NB4 (cell line): ENCODE measurements at regions not wholly inside any gene's neighbourhood (a gene's known extent, or its start where the extent isn't known, plus 50 kb on each side); places are given as distances from the start of the nearest gene placed in this dataset.

Experiments used
- DNase-seq: peaks from one replicate; pipeline ENCODE4 v3.0.0; 2010; ENCODE audit warnings: low read depth
- H3K4me3 ChIP-seq: one replicate; pipeline ENCODE4 v1.5.1; 2011; ENCODE audit warnings: mild to moderate bottlenecking, low read depth, low read length, moderate library complexity
- MYC ChIP-seq: IDR thresholded peaks from 2 replicates; pipeline ENCODE4 v1.6.1; 2011; ENCODE audit warnings: low read depth, low read length
- POLR2A ChIP-seq: IDR thresholded peaks from 2 replicates; pipeline ENCODE4 v1.6.1; 2011; ENCODE audit warnings: mild to moderate bottlenecking; ENCODE audit not compliant: insufficient read length; ENCODE audit errors: extremely low read depth
- TF ChIP-seq, protein P1 (sequence below): IDR thresholded peaks from 2 replicates; pipeline ENCODE4 v1.6.1; 2011; ENCODE audit warnings: low read depth, low read length
- TF ChIP-seq, protein P2 (sequence below): IDR thresholded peaks from one replicate; pipeline ENCODE4 v1.5.1; 2012; ENCODE audit warnings: low read depth, low read length

DNA sequence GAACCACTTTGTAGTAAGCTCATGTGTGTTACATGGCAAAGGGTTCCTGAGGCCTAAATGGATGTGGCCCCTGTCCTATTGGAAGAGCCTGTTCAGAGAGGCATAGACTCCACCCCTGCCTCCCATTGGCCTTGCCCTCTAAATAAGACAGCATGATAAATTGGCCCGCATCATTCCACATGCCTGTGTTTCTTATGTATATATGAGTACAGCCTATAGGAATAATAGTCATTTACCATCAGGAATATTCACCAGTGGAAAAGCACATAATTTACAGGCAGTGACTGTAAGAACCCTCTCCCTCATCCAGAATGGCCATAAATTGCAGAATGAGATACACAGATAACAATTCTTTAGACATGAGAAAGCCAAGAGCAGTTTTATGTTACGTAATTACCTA lies 519.5 kb upstream of the DAB1 start:
- no peak for DNase-seq
- no peak for TF ChIP-seq POLR2A
- TF ChIP-seq, protein P1, sequence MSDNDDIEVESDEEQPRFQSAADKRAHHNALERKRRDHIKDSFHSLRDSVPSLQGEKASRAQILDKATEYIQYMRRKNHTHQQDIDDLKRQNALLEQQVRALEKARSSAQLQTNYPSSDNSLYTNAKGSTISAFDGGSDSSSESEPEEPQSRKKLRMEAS, result no peak
- TF ChIP-seq, protein P2, sequence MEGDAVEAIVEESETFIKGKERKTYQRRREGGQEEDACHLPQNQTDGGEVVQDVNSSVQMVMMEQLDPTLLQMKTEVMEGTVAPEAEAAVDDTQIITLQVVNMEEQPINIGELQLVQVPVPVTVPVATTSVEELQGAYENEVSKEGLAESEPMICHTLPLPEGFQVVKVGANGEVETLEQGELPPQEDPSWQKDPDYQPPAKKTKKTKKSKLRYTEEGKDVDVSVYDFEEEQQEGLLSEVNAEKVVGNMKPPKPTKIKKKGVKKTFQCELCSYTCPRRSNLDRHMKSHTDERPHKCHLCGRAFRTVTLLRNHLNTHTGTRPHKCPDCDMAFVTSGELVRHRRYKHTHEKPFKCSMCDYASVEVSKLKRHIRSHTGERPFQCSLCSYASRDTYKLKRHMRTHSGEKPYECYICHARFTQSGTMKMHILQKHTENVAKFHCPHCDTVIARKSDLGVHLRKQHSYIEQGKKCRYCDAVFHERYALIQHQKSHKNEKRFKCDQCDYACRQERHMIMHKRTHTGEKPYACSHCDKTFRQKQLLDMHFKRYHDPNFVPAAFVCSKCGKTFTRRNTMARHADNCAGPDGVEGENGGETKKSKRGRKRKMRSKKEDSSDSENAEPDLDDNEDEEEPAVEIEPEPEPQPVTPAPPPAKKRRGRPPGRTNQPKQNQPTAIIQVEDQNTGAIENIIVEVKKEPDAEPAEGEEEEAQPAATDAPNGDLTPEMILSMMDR, result no peak
- TF ChIP-seq MYC, result no peak

DNA sequence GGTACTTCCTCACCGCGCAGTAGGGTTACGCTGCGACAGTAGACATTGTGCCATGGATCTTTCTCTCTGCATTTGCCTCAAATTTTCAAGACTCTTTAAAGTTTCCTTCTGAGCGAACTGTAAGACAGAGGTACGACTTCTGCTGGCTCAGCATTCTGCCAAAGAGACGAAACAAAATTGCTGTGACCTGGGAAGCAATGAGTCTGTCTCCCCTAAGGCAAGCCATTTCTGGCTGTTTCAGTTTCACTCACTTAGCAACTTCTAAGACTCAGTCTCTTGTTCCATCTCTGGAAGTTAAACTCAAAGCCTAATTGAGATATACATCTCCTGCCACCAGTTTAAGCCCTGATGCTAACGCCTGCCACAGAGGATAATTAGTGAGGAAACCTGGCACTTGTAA lies 510.9 kb upstream of the DAB1 start:
- no peak overlapping the region for H3K4me3 ChIP-seq
- no peak for DNase-seq
- TF ChIP-seq, protein P2, result no peak
- no peak for TF ChIP-seq MYC
- TF ChIP-seq, protein P1, result no peak
- TF ChIP-seq POLR2A, result no peak

More for the DNA sequence above, 519.5 kb upstream of the DAB1 start:
- H3K4me3 ChIP-seq, result no peak overlapping the region

DNA sequence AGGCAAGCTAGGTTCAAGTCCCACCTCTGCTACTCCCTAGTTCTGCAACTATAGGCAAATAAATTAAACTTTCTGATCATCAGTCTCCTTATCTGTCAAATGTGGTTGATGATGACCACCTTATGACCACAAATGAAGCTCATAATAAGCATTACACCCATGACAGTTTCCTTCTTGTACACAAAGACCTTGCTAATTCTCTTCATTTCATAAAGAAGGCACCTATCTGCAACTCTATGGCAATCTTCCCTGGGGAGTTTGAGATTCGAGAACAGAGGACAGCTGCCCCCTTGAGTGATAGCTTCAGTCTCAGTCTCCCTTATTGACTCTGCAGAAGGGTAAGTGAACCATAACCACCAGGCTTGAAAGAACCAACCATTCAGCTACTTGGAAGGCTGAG lies 503.1 kb upstream of the DAB1 start:
- no peak for TF ChIP-seq POLR2A
- TF ChIP-seq MYC, result no peak
- TF ChIP-seq, protein P1, result no peak
- TF ChIP-seq, protein P2, result no peak
- no peak for DNase-seq
- H3K4me3 ChIP-seq, result no peak overlapping the region

DNA sequence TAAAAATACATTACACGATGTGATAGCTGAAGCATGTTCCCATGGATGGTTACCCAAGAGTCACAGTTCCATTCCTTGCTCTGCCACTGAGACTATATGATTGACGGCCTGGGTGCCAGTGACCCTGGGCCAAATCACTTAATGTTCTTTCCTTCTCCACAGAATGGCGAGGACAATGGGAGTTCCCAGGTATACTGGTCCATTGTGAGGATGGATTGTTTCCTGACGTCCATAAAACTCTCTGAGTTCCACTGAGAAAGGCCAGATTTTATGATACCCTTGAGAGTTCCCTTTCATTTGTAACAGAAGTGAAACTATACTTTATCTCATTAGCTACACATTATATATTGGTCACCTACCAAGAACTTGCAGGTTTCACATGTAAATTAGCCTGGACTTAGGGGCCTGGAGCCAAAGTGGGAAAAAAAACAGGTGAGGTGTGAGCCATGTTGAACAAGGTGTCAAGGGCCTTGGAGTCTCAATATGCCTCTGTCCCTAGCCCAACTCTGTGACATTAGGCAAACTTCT lies 502.2 kb upstream of the DAB1 start:
- no peak overlapping the region for H3K4me3 ChIP-seq
- DNase-seq, result no peak
- TF ChIP-seq, protein P1, result no peak
- TF ChIP-seq MYC, result no peak
- TF ChIP-seq, protein P2, result no peak
- TF ChIP-seq POLR2A, result no peak

DNA sequence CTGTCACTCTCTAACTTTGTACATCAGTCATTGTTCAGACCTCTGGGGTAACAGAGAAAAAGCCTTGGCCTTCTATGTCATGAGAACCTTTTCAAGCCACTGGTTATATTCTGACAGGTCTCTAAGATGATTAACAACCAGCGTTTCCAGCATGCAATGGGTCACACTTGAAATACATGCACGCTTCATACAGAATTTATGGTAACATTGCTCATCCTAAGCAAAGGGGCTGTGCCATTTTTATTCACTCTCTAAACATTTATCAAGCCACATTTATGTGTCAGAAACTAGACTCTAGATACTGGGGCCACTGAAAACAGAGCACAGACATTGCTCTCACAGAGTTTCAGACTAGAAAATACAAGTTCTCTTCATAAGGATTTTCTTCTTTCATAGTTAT lies 501.4 kb upstream of the DAB1 start:
- no peak for DNase-seq
- H3K4me3 ChIP-seq, result no peak overlapping the region
- TF ChIP-seq, protein P1, result no peak
- TF ChIP-seq, protein P2, result no peak
- TF ChIP-seq MYC (no peak), POLR2A (no peak)

DNA sequence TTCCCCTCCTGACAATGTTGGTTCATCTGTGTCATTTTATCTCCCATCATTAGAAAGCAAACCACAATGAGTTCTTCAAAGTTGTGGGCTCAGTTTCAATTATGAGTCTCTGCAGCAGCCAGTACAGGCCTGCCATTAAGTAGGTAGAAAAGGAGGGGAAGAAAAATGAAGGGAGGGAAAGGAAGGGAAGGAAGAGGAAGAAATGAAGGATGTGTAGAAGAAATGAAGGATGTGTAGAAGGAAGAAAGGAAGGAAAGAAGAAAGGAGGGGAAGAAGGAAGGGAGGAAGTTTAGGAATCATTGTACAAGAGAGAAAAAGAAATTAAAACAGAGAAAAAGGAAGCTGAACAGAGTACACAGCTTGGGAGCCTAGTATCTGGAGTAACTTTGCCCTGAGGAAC lies 498.3 kb upstream of the DAB1 start:
- no peak overlapping the region for H3K4me3 ChIP-seq

More for the DNA sequence above, 498.3 kb upstream of the DAB1 start:
- no peak for DNase-seq
- TF ChIP-seq POLR2A, result no peak
- TF ChIP-seq, protein P2, result no peak
- no peak for TF ChIP-seq MYC
- TF ChIP-seq, protein P1, result no peak
